Fibroblast of gingiva (primary cell): ENCODE measurements at regions not wholly inside any gene's neighbourhood (a gene's known extent, or its start where the extent isn't known, plus 50 kb on each side); places are given as distances from the start of the nearest gene placed in this dataset.

ENCODE experiments used
- DNase-seq: peaks from one replicate; pipeline ENCODE4 v3.0.0-alpha.2; 2011; ENCODE audit warnings: low read depth

GRCh38 chr1:229822026-229822425 is 196.0 kb downstream of the URB2 start:
- DNase-seq, result no peak

GRCh38 chr1:229825042-229825441 is 199.0 kb downstream of the URB2 start:
- DNase-seq, result no peak

- no peak for DNase-seq
Measured at GRCh38 chr1:229828461-229828860, 202.4 kb downstream of the URB2 start.

- no peak for DNase-seq
Measured at GRCh38 chr1:229832695-229833094, 206.6 kb downstream of the URB2 start.

DNA sequence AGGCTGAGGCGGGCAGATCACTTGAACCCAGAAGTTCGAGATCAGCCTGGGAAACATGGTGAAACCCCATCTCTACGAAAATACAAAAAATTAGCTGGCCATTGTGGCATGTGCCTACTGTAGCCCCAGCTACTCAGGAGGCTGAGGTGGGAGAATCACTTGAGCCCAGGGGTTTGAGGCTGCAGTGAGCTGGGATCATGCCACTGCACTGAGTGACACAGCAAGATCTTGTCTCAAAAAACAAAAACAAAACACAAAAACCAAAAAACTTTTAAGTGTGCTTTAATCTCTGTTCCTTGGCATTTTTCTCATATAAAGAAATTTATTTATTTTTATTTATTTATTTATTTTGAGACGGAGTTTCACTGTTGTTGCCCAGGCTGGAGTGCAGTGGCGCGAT is 208.2 kb downstream of the URB2 start:
- DNase-seq, result no peak

- no peak for DNase-seq
Measured at GRCh38 chr1:229835226-229835625, 209.2 kb downstream of the URB2 start.

DNA sequence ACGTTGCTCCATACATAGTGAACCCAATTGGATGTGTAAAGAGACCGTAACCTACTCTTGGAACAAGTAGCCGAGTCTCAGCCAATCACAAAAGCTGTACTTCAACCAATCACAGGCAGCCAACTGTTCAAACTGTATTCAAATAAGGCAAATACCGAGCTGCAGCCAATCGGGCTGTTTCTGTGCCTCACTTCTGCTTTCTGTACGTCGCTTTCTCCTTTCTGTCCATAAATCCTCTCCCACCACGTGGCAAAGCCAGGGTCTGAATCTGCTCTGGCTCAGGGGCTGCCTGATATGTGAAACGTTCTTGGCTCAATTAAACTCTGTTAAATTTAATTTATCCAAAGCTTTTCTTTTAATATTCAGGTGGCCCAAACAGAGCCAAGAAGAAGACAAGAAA is 210.3 kb downstream of the URB2 start:
- DNase-seq, result no peak

DNA sequence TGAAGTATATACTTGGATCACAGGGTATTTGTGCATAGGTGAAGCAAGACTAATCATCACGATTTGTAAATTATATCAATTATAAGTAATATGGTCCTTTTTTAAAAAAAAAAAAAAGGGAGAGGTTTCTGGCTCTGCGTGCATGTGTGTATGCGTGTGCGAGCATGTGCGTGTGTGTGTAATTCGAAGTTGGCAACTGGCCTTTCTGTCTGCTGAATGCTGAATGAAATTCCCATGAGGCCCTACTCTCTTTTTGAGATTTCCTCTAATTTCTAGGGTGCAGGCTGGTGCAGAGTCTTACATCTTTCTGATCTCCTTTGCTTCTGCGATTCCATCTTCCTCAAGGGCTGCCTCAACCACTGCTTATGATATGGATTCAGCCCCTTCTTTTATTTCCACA is 212.2 kb downstream of the URB2 start:
- no peak for DNase-seq

- no peak for DNase-seq
Measured at GRCh38 chr1:229839800-229840199, 213.8 kb downstream of the URB2 start.

DNA sequence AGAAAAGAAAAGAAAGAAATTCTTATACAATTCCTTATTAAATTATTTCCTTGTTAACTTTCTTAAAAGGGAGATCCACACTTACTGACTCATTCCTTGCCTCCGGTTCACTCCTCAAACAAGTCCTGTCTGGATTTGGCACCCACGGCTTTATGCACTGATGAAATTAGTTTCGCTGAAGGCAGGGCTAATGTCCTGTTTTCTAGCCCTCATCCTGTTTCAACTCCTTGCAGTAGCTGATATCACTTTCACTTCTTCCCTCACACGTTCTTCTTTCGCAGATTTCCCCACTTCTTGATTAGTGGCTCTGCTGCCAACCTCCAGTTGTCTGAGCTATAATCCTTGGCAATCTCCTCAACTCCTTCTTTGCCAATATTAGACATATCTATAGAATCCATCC is 215.2 kb downstream of the URB2 start:
- no peak for DNase-seq

GRCh38 chr1:229842302-229843255 is 216.5 kb downstream of the URB2 start:
- DNase-seq, result no peak

GRCh38 chr1:229843627-229844238 is 217.7 kb downstream of the URB2 start:
- DNase-seq, result no peak

DNA sequence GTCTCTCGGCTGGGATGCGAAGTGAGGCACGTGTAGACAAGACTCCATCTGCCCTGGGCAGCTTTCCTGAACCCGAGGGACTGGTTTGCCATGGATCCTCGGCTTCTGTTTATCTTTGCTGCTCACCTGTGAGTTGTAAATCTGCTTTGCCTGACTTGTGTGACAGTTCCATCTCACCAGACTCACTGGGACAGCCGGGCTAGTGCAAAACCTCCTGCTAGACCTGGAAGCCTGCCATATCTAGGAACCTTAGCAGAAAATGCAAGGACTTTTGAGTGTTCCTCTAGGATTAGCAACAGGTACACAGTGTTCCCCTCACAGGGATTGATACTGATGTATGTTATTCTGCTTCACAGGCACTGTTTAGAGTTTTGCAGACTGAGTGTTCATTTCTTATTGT is 218.6 kb downstream of the URB2 start:
- no peak for DNase-seq

GRCh38 chr1:229845410-229846138 is 219.5 kb downstream of the URB2 start:
- no peak for DNase-seq

DNA sequence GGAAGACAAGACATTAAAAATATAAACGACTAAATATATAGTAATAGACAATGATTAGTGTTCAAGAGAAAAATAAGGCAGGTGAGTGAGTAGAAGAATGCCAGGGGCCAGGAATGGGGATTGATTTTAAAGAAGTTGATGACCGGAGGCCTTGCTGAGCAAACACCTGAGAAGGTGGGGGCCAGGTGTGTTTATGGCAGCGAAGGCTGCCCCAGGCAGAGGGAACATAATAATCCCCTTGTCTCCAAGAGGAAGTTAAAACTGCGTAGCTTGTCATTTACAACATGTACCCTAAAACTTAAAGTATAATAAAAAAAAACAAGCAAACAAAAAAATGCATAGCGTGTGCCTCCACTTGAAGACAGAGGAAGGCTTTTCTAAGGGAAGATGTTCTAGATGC is 220.3 kb downstream of the URB2 start:
- DNase-seq, result no peak

- DNase-seq, result no peak
Measured at GRCh38 chr1:229848752-229849677, 218.0 kb upstream of the GALNT2 start.

- no peak for DNase-seq
Measured at GRCh38 chr1:229851511-229851910, 215.5 kb upstream of the GALNT2 start.

DNA sequence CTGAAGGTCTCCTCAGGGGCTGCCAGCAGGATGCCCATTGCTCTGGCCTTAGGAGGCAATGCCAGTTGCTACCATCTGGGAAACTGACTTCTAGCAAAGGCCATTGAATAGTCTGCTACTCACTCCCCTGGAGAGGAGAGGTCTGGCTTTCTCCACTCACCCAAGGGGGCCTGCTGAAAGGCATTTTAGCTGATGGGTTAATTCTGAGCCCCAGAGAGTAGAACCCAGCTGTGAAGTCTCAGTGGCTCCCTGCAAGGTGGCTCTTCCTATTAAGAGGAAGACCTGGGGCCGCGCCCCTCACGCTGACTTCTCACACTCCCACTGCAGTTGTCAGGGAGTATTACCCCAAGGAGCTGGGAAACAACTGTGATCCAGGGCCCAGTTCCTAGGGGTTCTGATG is 213.3 kb upstream of the GALNT2 start:
- DNase-seq, result no peak

DNA sequence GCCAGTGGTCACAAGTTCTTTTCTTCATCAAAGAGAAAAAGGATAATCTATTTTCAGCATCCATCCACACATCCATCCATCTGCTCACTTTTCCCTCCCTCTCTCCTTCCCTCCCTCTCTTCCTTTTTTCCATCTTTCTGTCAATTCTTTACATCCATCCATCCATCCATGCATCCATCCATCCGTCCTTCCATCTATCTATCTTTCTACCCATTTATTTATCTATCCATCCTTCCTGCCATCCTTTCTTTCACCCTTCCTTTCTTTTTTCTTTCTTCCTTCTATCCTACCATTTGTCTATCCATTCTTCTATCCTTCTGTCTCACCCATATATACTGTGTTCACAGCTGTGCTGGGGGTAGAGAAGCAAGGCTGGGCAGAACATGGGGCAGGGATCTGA is 212.4 kb upstream of the GALNT2 start:
- no peak for DNase-seq

DNA sequence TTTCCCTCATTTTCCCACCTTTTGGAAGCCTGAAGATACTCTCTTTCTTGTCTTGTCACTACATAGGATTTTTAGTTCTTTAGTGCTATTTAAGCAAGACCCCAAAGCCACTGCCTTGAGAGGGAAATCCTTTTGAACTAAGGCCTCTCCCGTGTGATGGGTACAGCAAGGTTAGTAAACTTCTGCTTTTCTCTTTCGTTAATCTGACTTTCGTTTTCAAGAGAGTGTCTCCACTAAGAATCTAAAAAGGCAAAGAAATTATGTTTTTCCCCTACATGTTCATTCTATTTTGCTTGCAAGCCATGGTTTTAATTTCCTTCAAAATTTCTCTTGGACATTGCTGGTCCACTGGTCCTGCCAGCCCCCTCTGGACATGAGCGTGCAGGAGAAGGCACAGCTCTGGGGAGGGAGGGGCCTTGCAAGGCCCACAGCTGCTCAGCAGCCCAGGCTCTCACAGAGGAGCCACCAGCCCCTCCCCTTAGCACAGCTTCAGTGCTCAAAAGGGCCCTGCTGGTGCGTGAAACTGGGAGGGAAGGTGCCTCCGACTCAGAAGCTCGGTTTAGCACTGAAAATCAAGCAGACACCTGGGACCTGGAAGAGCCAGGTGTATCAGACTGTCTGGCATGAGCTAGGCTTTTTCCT is 210.9 kb upstream of the GALNT2 start:
- DNase-seq, result no peak

DNA sequence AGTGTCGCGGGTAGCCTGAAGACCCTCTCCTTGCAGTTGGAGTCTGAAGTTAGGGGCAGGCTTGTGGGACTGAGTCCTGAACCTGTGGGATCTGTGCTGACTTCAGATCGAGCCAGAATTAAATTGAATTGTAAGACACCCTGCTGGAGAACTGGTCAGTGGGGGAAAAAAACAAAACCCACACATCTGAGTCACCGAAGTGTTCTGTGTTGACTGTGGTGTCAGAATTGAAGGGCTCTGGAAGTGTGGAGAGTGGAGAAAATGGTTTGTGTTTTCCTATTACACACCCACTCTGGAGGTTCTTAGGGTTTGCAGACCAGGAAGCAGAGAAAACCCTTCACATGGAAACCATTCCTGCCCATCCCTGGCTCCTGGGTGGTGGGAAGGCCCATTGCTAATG is 209.5 kb upstream of the GALNT2 start:
- DNase-seq, result no peak
